ENCODE measurements at regions not wholly inside any gene's neighbourhood (a gene's known extent, or its start where the extent isn't known, plus 50 kb on each side); places are given as distances from the start of the nearest gene placed in this dataset.

DNA sequence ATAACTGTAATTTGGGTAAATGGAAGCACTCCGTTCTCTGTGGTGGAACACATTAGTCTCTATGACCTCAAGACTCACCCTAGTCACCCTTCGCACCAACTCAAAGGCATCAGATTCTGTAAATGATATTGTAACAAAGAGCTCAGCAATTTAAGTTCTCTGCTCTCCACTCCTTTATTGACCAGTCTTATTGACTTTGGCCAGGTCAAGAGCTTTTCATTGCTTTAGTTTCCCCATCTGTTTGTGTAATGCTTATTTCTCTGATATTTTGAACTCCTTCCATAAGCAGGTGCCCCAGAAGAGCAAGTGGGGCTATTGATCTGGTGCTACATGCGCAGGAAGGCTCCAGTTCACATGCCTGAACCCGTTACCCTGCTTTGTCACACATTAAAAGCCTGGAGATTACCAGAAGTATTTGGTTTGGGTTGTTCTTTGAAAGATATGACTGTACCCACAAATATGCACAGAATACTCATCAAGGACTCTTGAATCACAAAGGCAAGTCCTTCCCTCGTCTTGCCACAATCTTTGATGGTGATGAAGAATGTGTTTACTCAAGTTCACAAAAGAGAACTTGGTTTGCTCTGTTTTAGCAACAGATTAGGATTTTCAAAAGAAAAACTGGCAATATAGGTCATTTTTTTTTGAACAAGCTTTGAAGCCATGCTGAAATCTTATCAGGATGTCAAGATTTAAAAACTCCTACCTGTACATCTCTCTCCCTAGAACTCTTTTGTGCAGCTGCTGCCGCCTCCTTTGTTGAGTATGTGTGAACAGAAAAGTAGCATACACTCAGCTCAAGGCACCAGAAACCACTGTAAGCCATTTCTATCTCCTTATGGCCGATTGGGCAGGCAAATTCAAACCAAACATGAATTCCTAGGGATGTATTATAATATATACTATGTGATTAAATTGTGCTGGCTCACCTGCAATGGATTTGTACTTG, 193.9 kb downstream of the BCAT1 start:
- peaks cover 5% of the 10 kb centered on the region for H3K79me2 ChIP-seq (ENCODE audit: insufficient read depth, low read length)
- H3K4me1 ChIP-seq (ENCODE audit: insufficient read depth, low read length) = peaks cover 98% of the 10 kb centered on the region
- no peaks in the 10 kb centered on the region for H3K9me3 ChIP-seq (ENCODE audit: low read length)
- ATAC-seq (peak; percentile 92), FAIRE-seq (peak; percentile 78), DNase-seq (ENCODE audit: low spot score) (peak; percentile 94)
- H3K27me3 ChIP-seq (ENCODE audit: control insufficient read depth in 1 of 2, insufficient read depth in 2 of 2, low read length in 2 of 2) = no peaks in the 10 kb centered on the region
- peak overlapping the region; percentile 52 for H3K4me2 ChIP-seq (ENCODE audit: low read depth, low read length)
- peak overlapping the region in 2 of 3 experiments; percentile 17 to 22; a peak in 2 of 6 replicates for H3K4me3 ChIP-seq (replicated peaks in 1 of 3; ENCODE audit: insufficient read depth in 1 of 3, low read depth in 2 of 3, low read length in 3 of 3)
- CTCF ChIA-PET (ENCODE audit: low intra/inter-chr PET ratio, low total read pairs) = no interaction called here
- peak overlapping the region; percentile 55 for H3K9ac ChIP-seq (ENCODE audit: insufficient read depth, low read depth, low read length)
- BruUV-seq (replicated peaks) = no TSS peak
- in situ Hi-C loops (cut with HindIII; ENCODE audit: extremely low pct_ligation_motif_present, low pct_unique_long_range_greater_than_20kb) = loop anchor here (10.0 kb wide), 1 partner anchor 810 kb away; the partner anchor contains the start of gene SOX5
- H3K36me3 ChIP-seq (replicated peaks in 1 of 2; ENCODE audit: control insufficient read depth in 1 of 2, insufficient read depth in 2 of 2, low read length in 2 of 2) = no peaks in the 10 kb centered on the region
- POLR2A ChIA-PET = interaction anchor here (0.6 to 1.6 kb wide), 12 partner anchors 11 to 717 kb away, joined by 3 to 6 read pairs (median 4); no protein-coding TSS in a partner anchor
- H2AFZ ChIP-seq (ENCODE audit: low read length) = no peak overlapping the region
- H3K27ac ChIP-seq (ENCODE audit: extremely low read length, insufficient read depth, low read length) = peak overlapping the region; percentile 77
- no peaks in the 10 kb centered on the region for H4K20me1 ChIP-seq (ENCODE audit: insufficient read depth, low read length)
- intact Hi-C loops (cut with micrococcal nuclease; ENCODE audit: unreplicated experiment) = loop anchor here (10.0 kb wide), 1 partner anchor 810 kb away; the partner anchor contains the start of gene SOX5
- 6% methylated on average over 7 of the region's 7 CpGs for WGBS (ENCODE audit: low lambda C conversion rate)
- TF ChIP-seq, protein P1, sequence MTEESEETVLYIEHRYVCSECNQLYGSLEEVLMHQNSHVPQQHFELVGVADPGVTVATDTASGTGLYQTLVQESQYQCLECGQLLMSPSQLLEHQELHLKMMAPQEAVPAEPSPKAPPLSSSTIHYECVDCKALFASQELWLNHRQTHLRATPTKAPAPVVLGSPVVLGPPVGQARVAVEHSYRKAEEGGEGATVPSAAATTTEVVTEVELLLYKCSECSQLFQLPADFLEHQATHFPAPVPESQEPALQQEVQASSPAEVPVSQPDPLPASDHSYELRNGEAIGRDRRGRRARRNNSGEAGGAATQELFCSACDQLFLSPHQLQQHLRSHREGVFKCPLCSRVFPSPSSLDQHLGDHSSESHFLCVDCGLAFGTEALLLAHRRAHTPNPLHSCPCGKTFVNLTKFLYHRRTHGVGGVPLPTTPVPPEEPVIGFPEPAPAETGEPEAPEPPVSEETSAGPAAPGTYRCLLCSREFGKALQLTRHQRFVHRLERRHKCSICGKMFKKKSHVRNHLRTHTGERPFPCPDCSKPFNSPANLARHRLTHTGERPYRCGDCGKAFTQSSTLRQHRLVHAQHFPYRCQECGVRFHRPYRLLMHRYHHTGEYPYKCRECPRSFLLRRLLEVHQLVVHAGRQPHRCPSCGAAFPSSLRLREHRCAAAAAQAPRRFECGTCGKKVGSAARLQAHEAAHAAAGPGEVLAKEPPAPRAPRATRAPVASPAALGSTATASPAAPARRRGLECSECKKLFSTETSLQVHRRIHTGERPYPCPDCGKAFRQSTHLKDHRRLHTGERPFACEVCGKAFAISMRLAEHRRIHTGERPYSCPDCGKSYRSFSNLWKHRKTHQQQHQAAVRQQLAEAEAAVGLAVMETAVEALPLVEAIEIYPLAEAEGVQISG (CRISPR knock-in tag; IDR thresholded peaks at IDR 0.05) = peak; percentile 39; the same call in 1 of the 2 replicates
- no peak for TF ChIP-seq TAF15 (IDR thresholded peaks at IDR 0.05; ENCODE audit: low read depth, low read length, poor library complexity, severe bottlenecking)
- TF ChIP-seq ETV5 (CRISPR knock-in tag; IDR thresholded peaks at IDR 0.05; ENCODE audit: borderline replicate concordance) = peak; percentile 67; the same call in 1 of the 2 replicates
- TF ChIP-seq, protein P2, sequence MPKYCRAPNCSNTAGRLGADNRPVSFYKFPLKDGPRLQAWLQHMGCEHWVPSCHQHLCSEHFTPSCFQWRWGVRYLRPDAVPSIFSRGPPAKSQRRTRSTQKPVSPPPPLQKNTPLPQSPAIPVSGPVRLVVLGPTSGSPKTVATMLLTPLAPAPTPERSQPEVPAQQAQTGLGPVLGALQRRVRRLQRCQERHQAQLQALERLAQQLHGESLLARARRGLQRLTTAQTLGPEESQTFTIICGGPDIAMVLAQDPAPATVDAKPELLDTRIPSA (CRISPR knock-in tag; IDR thresholded peaks at IDR 0.05; ENCODE audit: borderline replicate concordance) = no peak
- TF ChIP-seq ZNF329 (CRISPR knock-in tag; IDR thresholded peaks at IDR 0.05; ENCODE audit: low read depth) = 0 out of 2 replicates have a peak, but pooled peaks have one; percentile 33
- TF ChIP-seq FLYWCH1 (CRISPR knock-in tag; IDR thresholded peaks at IDR 0.05) = no peak
- TF ChIP-seq AHR (CRISPR knock-in tag; IDR thresholded peaks at IDR 0.05) = no peak
- TF ChIP-seq XBP1 (CRISPR knock-in tag; IDR thresholded peaks at IDR 0.05) = no peak
- TF ChIP-seq, protein P3, sequence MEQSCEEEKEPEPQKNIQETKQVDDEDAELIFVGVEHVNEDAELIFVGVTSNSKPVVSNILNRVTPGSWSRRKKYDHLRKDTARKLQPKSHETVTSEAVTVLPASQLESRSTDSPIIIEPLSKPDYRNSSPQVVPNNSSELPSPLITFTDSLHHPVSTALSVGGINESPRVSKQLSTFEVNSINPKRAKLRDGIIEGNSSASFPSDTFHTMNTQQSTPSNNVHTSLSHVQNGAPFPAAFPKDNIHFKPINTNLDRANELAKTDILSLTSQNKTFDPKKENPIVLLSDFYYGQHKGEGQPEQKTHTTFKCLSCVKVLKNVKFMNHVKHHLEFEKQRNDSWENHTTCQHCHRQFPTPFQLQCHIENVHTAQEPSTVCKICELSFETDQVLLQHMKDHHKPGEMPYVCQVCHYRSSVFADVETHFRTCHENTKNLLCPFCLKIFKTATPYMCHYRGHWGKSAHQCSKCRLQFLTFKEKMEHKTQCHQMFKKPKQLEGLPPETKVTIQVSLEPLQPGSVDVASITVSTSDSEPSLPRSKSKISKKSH (CRISPR knock-in tag; IDR thresholded peaks at IDR 0.05; ENCODE audit: borderline replicate concordance) = no peak
- TF ChIP-seq RXRB (CRISPR knock-in tag; IDR thresholded peaks at IDR 0.05; ENCODE audit: borderline replicate concordance) = peak; percentile 57
- peak; percentile 81; the same call in 1 of the 2 replicates for TF ChIP-seq NKX3-1 (CRISPR knock-in tag; IDR thresholded peaks at IDR 0.05)
- no peak for TF ChIP-seq ZNF543 (CRISPR knock-in tag; IDR thresholded peaks at IDR 0.05)
- peak; percentile 46; the same call in 1 of the 2 replicates for TF ChIP-seq FOXK2 (IDR thresholded peaks at IDR 0.05)
- TF ChIP-seq ARNTL (CRISPR knock-in tag; IDR thresholded peaks at IDR 0.05) = peak; percentile 57; the same call in 1 of the 2 replicates

Measured in HepG2 (cell line).